Esophagus muscularis mucosa (tissue), 3 donors: ENCODE measurements at regions not wholly inside any gene's neighbourhood (a gene's known extent, or its start where the extent isn't known, plus 50 kb on each side); places are given as distances from the start of the nearest gene placed in this dataset.

ENCODE experiments used
- POLR2A ChIP-seq: fragments of 450-650 bp; IDR thresholded peaks from one replicate; pipeline ENCODE4 v1.6.1; 2017; ENCODE audit warnings: antibody characterized with exemption, moderate library complexity, mild to moderate bottlenecking, low read depth
- TF ChIP-seq, protein P1 (sequence below), 3 experiments: fragments of 200-600 bp in 2 of 3; fragments of 450-650 bp in 1 of 3; sonication (generic) in 2 of 3; IDR thresholded peaks; one replicate each; pipeline ENCODE4 v1.5.1; 2017 to 2019; ENCODE audit warnings: antibody characterized with exemption in 3 of 3, mild to moderate bottlenecking in 2 of 3, moderate library complexity in 1 of 3

DNA sequence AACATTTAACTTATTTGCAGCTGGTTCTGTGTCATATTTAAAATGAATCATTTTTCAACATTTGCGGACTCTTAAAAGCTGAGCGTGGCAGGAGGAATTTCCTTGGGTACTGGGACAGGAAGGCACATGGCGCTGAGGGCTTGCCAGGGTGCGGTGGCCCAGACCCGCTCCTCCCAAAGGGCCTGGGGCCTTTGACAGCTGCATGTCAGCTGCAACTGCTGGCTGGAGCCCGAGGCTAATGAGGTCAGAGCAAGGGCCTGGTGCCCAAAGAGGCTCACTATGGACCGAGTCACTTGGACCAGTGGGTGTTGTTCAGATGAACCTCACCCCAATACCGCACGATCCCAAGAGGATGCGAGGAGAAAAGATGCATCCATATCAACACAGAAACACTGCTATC, 326.9 kb downstream of the CTTN start:
- TF ChIP-seq, protein P1, sequence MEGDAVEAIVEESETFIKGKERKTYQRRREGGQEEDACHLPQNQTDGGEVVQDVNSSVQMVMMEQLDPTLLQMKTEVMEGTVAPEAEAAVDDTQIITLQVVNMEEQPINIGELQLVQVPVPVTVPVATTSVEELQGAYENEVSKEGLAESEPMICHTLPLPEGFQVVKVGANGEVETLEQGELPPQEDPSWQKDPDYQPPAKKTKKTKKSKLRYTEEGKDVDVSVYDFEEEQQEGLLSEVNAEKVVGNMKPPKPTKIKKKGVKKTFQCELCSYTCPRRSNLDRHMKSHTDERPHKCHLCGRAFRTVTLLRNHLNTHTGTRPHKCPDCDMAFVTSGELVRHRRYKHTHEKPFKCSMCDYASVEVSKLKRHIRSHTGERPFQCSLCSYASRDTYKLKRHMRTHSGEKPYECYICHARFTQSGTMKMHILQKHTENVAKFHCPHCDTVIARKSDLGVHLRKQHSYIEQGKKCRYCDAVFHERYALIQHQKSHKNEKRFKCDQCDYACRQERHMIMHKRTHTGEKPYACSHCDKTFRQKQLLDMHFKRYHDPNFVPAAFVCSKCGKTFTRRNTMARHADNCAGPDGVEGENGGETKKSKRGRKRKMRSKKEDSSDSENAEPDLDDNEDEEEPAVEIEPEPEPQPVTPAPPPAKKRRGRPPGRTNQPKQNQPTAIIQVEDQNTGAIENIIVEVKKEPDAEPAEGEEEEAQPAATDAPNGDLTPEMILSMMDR (IDR thresholded peaks at IDR 0.05), result no peak
- TF ChIP-seq POLR2A, result no peak
